COLO829 (cell line): ENCODE measurements at regions not wholly inside any gene's neighbourhood (a gene's known extent, or its start where the extent isn't known, plus 50 kb on each side); places are given as distances from the start of the nearest gene placed in this dataset.
"Not testable (repeated sequence)": the region's sequence is repeated elsewhere in the genome, so short reads cannot be mapped to it uniquely, and the experiment has no call there.

Experiments used
- DNase-seq: peaks from one replicate; pipeline ENCODE4 v3.0.0; 2012; ENCODE audit warnings: low spot score

- peak; percentile 1 for DNase-seq
Measured at GRCh38 chrX:7515681-7516413, 327.1 kb upstream of the VCX start.

GRCh38 chrX:7514871-7515599, 327.9 kb upstream of the VCX start:
- DNase-seq, result no peak

- no peak for DNase-seq
Measured at GRCh38 chrX:7512845-7513244, 330.1 kb upstream of the VCX start.

- no peak for DNase-seq
Measured at GRCh38 chrX:7503251-7503650, 339.7 kb upstream of the VCX start.

- DNase-seq, result no peak
Measured at GRCh38 chrX:7500386-7500785, 342.6 kb upstream of the VCX start.

GRCh38 chrX:7486505-7486904, 338.6 kb upstream of the PUDP start:
- DNase-seq, result no peak

- no peak for DNase-seq
Measured at GRCh38 chrX:7485061-7485460, 337.1 kb upstream of the PUDP start.

- DNase-seq, result no peak
Measured at GRCh38 chrX:7480721-7481120, 332.8 kb upstream of the PUDP start.

- DNase-seq, result no peak
Measured at GRCh38 chrX:7462110-7462509, 314.2 kb upstream of the PUDP start.

- not testable (repeated sequence) for DNase-seq
Measured at GRCh38 chrX:7461051-7461450, 313.1 kb upstream of the PUDP start.

GRCh38 chrX:7447801-7448499, 300.0 kb upstream of the PUDP start:
- DNase-seq, result no peak

- no peak for DNase-seq
Measured at GRCh38 chrX:7446815-7447214, 298.9 kb upstream of the PUDP start.

GRCh38 chrX:7444967-7445366, 297.0 kb upstream of the PUDP start:
- DNase-seq, result no peak

- DNase-seq, result no peak
Measured at GRCh38 chrX:7441586-7441985, 293.6 kb upstream of the PUDP start.

- no peak for DNase-seq
Measured at GRCh38 chrX:7435822-7436221, 287.9 kb upstream of the PUDP start.

- no peak for DNase-seq
Measured at GRCh38 chrX:7432901-7433300, 284.9 kb upstream of the PUDP start.

- no peak for DNase-seq
Measured at GRCh38 chrX:7420717-7421116, 272.8 kb upstream of the PUDP start.

- DNase-seq, result no peak
Measured at GRCh38 chrX:7414753-7415152, 266.8 kb upstream of the PUDP start.

- DNase-seq, result no peak
Measured at GRCh38 chrX:7412840-7413239, 264.9 kb upstream of the PUDP start.

- no peak for DNase-seq
Measured at GRCh38 chrX:7409866-7410265, 261.9 kb upstream of the PUDP start.

- DNase-seq, result no peak
Measured at GRCh38 chrX:7399373-7399772, 251.4 kb upstream of the PUDP start.

- no peak for DNase-seq
Measured at GRCh38 chrX:7390441-7390840, 242.5 kb upstream of the PUDP start.

- no peak for DNase-seq
Measured at GRCh38 chrX:7389576-7389975, 241.6 kb upstream of the PUDP start.
